GM19025 (cell line): ENCODE measurements at regions not wholly inside any gene's neighbourhood (a gene's known extent, or its start where the extent isn't known, plus 50 kb on each side); places are given as distances from the start of the nearest gene placed in this dataset.

Experiments
- ATAC-seq: cut with Tn5 transposase; IDR thresholded peaks from one replicate; pipeline ENCODE4 v1.9.1; 2021; ENCODE audit warnings: mild to moderate bottlenecking, low read depth, moderate library complexity; ENCODE audit not compliant: unreplicated experiment

- no peak for ATAC-seq
Observed at GRCh38 chr20:22379472-22379871, 204.9 kb downstream of the FOXA2 start.

DNA sequence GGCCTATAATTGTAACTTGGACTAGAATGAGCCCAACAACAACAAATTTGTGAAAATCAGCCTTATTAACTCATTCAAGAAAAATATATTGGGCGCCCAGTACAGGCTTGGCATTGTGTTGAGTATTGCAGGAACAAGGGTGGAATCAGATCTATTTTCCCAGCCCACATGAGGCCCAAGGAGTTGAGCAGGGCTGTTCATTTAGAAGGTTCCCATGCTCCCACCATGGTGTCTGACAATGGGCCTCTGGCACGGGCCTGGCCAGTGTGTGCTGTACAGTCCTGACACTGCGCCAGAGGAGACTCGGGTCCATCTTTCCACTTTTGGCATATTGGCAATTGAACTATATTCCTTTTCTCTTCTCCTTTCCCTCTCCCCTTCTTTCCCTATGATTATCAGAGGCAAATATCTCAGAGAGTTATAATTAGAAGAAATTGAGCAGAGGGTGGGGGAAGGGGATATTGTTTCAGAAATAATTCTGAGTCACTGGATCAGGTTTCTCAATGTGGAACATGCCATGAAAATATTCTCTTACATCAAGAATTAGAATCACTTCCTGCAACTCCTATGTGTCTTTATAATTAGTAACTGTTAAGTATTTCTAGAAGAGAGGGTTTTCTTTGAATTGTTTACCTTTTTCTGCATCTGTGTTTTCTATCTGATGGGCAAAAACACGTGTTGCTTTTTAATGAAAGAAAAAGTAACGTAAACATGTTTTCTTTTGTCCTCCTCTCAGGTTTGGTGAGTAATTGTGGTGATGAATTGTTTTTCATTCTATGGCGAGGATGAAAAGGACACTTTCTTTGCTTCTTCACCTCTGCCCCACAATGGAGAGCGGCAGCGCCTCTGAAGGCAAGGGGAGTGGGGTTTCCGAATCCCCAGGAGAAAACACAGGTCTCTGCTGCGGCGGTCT lies 209.4 kb downstream of the FOXA2 start:
- ATAC-seq: no peak

DNA sequence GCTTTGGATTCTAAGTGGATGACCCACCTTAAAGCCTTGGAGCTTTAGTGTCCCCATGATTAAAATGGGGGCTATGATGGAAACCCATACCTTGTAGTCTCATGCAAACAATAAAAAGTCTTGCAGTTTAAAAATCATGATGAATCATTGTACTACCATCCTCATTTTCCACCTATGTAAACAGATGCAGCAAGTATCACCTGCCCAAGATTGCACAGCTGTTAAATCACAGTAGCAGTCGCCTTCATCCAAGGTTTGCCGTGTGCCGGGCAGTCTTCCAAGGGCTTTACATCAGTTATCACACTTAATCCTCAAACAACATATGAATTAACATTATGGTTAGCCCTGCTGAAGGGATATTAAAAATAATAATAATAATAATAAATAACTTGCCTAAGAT lies 210.3 kb downstream of the FOXA2 start:
- ATAC-seq: no peak

- ATAC-seq: no peak
Observed at GRCh38 chr20:22373164-22373895, 211.0 kb downstream of the FOXA2 start.

GRCh38 chr20:22371843-22372242 lies 212.5 kb downstream of the FOXA2 start:
- ATAC-seq: peak; percentile 60

DNA sequence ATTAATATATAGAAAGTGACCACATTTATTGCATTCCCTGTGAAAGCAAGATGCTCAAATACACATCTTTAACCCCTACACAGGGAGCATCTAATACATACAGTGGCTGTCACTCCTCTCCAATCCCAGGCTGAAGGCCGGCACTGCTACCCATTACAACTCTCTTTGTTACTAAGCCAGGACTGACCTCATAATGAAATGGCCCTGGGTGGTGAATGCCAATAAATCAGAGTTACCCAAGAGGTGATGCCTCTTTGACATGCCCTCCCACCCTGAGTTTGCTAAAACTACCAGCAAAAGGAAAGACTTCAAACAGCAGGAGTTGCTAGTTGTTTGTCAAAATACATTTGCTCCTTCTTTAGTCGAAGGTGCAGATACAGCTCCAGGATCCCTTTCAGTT lies 214.2 kb downstream of the FOXA2 start:
- ATAC-seq: no peak

DNA sequence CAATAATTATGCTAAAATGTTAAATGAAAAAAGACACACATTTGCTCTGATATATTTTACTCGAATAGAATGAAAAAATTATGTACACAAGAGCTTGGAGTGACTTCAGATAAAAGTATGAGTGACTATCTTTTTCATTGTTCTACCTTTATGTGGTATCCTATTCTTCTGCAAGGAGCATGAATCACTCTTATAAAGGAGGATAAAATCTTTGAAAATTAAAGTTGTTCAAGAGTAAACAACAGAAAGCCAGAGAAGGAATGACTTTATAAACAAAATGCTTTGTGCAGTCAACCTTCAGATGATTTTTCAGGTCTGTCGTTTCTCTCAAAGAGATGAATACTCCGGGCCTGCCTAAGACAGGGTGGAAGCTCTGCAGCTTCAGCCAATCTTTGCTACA lies 215.3 kb downstream of the FOXA2 start:
- no peak for ATAC-seq

DNA sequence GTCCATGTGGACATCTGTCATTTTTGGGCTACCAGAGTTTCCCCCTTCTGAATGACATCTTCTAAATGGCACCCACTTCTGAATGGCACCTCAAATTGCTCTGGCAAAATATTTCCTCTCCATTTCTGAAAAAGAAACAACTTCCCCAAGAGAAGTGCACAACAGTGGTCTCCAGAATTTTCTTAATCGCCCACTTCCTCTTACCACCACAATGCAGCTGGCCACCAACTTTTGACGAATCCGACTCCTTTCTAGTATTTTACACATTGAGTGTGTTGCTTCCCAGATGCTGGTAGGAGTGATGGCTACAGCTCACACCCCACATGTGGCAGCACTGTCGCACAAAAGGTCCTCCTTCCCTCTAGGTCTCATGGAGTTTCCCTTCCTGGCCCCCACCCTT lies 216.1 kb downstream of the FOXA2 start:
- no peak for ATAC-seq

DNA sequence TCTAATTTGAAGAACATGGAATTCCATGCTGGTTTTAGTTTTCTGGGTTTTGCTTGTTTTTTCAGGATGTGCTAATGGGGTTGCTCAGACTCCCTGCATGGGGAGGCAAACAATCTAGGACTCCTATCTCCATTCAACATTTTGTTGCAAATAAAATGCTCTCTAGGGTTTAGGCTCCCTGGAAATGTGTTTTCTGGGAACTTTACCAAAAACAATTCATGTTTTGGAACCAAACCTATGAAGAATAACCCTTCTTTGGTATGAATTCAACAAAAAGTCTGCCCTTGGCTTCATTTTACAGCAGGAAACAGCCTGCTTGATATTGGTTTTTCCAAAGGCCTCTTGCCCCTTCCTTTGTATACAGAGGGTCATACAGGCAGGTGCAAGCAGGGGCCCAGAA lies 217.7 kb downstream of the FOXA2 start:
- no peak for ATAC-seq

GRCh38 chr20:22354647-22355046 lies 229.7 kb downstream of the FOXA2 start:
- ATAC-seq: no peak

GRCh38 chr20:22353586-22353985 lies 230.8 kb downstream of the FOXA2 start:
- ATAC-seq: no peak

GRCh38 chr20:22352019-22352418 lies 232.4 kb downstream of the FOXA2 start:
- ATAC-seq: no peak

DNA sequence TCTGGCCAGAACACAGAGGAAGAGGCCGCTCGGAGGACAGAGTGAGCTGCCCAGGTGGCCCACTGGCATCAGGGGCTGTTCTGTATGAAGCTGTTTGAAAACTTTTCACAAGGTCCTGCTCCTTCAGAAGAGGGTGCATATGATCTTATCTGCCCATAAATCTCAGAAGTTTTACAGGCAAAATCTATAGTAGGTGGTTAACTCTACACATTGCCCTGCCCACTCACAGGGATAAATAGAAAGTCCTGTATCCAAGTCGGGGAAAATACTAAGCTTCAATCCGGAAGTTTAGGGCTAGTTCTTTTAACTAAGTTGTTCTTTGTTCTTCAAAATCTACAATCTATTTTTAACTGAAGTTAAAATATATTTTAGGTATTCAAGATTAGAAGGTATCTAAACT lies 233.7 kb downstream of the FOXA2 start:
- no peak for ATAC-seq

- ATAC-seq: no peak
Observed at GRCh38 chr20:22348010-22348409, 236.4 kb downstream of the FOXA2 start.

DNA sequence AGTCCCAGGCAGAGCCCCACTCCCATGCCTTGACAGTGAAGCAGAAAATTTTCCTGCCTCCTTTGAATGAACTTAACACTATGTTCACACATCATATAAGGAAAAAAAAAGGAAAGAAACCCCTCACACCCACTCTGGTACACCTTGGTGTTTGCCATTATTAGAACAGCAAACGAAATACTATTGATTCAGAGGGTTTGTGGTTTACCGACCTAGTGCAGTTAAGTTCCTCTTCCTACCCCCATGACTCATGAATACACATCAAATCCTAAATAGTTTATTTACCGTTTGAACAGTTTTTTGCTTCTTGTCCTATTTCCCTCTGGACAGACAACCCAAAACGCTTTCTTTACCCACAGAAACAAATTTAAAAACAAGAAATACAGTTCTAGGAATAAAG lies 237.7 kb downstream of the FOXA2 start:
- no peak for ATAC-seq

- no peak for ATAC-seq
Observed at GRCh38 chr20:22343612-22344011, 240.8 kb downstream of the FOXA2 start.

GRCh38 chr20:22342410-22342809 lies 242.0 kb downstream of the FOXA2 start:
- no peak for ATAC-seq

DNA sequence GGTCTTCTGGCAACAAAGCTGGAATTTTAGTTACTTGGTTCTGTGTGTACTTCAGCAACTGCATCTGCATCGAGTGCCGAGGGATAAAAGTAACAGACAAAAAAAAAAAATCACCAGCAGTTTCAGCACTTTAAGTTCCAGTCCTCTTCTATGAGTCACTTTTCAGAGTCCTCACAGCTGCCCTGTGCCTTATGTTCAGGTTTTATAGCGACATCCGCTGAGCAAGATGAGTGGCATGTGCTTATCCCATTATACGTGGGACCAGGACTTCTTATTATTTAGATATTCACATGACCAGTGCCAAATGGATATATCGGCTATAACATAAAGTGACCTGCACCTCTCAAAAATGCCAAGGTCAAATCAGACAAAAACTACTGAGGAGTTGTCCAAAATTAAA lies 242.9 kb downstream of the FOXA2 start:
- no peak for ATAC-seq

- no peak for ATAC-seq
Observed at GRCh38 chr20:22339946-22340345, 244.4 kb downstream of the FOXA2 start.

DNA sequence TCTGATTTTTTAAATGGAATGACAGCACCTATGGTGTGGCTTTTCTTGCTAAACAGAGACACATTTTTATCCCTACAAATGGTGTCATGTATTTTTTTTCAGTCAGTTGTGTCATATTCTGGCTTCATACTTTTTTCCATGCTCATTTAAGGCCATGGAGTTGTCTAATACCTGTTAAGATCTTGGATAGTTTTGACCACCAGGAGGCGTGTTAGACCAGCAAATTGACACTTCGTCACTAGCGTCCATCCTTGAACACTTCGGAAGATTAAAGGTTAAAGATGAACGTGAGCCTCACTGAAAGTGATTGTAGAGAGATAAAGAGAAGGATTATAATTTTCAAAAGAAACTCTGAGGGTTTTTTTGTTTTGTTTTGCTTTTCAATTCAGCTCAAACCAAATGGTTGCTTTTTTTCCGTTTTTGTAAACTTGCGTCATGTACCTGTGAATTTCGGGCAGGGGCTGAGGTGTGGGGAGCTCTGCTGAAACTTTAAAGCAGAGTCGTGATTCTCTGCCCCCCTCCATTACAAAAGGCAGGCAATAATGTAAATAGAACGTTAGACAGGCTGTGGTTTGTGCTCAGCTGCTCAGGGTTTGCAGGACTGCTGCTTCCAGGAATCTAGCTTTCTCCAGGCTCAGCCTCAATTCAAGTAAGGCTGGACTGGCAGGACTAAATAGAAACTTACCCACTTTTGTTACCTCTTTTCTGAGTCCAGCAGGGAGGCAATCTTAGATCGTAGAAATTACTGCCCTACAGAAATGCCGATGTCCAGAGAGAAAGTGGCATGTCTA lies 245.1 kb downstream of the FOXA2 start:
- ATAC-seq: no peak

DNA sequence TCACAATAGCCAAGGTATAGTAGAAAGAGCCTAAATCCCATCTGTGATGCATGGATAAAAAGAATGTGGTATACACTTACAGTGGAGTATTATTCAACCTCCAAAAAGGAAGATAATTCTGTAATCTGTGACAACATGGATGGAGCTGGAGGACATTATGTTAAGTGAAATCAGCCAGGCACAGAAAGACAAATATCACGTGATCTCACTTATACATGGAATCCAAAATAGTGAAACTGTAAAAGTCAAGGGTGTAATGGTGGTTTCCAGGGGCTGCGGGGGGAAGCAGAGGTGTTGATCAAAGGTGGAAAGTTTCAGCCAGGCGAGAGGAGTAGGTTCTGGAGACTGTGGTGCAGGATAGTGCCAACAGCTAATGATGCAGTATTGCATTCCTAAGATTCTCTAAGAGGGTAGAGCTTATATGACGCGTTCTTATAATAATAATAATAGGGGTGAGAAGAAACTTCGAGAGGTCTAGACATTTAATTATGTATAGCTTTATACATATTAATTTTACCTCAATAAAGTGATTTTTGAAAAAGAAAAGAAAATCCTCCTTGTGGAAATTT lies 246.1 kb downstream of the FOXA2 start:
- ATAC-seq: no peak
